Thyroid gland (tissue), 4 donors: ENCODE measurements at regions not wholly inside any gene's neighbourhood (a gene's known extent, or its start where the extent isn't known, plus 50 kb on each side); places are given as distances from the start of the nearest gene placed in this dataset.

ENCODE experiments used
- CTCF ChIP-seq, 6 experiments: fragments of 200-600 bp in 3 of 6; fragments of 450-650 bp in 3 of 6; sonication (generic) in 3 of 6; IDR thresholded peaks; one replicate each; pipeline ENCODE4 v1.5.1; 2016 to 2019; ENCODE audit warnings: antibody characterized with exemption in 6 of 6, mild to moderate bottlenecking in 2 of 6, inconsistent platforms in 1 of 6, moderate library complexity in 1 of 6
- POLR2A ChIP-seq, 2 donors: fragments of 450-650 bp; IDR thresholded peaks; one replicate each; pipeline ENCODE4 v1.6.1; 2017; ENCODE audit warnings: antibody characterized with exemption in 2 of 2, mild to moderate bottlenecking in 2 of 2, moderate library complexity in 1 of 2

GRCh38 chr11:112753706-112754105 is 207.5 kb upstream of the NCAM1 start:
- TF ChIP-seq POLR2A (IDR thresholded peaks at IDR 0.05) = no peak
- TF ChIP-seq CTCF (IDR thresholded peaks at IDR 0.05) = no peak
